ENCODE measurements at regions not wholly inside any gene's neighbourhood (a gene's known extent, or its start where the extent isn't known, plus 50 kb on each side); places are given as distances from the start of the nearest gene placed in this dataset.

GRCh38 chr9:96139592-96140295, 162.2 kb downstream of the HSD17B3 start:
- H3K4me3 ChIP-seq (ENCODE audit: low read depth in 1 of 2, low read length in 2 of 2), result no peak overlapping the region
- no peaks in the 10 kb centered on the region for H3K27me3 ChIP-seq (ENCODE audit: low read depth, low read length)
- no peaks in the 10 kb centered on the region for H3K36me3 ChIP-seq (ENCODE audit: control insufficient read depth in 1 of 2, insufficient read depth in 2 of 2, low read length in 2 of 2)
- H3K4me1 ChIP-seq (ENCODE audit: control insufficient read depth in 1 of 2, insufficient read depth in 2 of 2, low read length in 2 of 2), result peaks cover 19 to 37% of the 10 kb centered on the region in 2 donors
- H3K9me3 ChIP-seq (ENCODE audit: control insufficient read depth in 1 of 2, low read length in 2 of 2), result no peaks in the 10 kb centered on the region
- peak overlapping the region; percentile 31 for H3K27ac ChIP-seq (ENCODE audit: low read length)

GRCh38 chr9:96138616-96139015, 163.4 kb downstream of the HSD17B3 start:
- Histone ChIP-seq H3K27me3 (ENCODE audit: low read depth, low read length) (no peaks in the 10 kb centered on the region), H3K4me3 (ENCODE audit: low read depth in 1 of 2, low read length in 2 of 2) (no peak overlapping the region), H3K4me1 (ENCODE audit: control insufficient read depth in 1 of 2, insufficient read depth in 2 of 2, low read length in 2 of 2) (peaks cover 19 to 37% of the 10 kb centered on the region in 2 donors), H3K36me3 (ENCODE audit: control insufficient read depth in 1 of 2, insufficient read depth in 2 of 2, low read length in 2 of 2) (no peaks in the 10 kb centered on the region), H3K9me3 (ENCODE audit: control insufficient read depth in 1 of 2, low read length in 2 of 2) (no peaks in the 10 kb centered on the region), H3K27ac (ENCODE audit: low read length) (peak overlapping the region; percentile 31)

GRCh38 chr9:96137671-96138429, 164.1 kb downstream of the HSD17B3 start:
- no peaks in the 10 kb centered on the region for H3K27me3 ChIP-seq (ENCODE audit: low read depth, low read length)
- no peaks in the 10 kb centered on the region for H3K36me3 ChIP-seq (ENCODE audit: control insufficient read depth in 1 of 2, insufficient read depth in 2 of 2, low read length in 2 of 2)
- no peaks in the 10 kb centered on the region for H3K9me3 ChIP-seq (ENCODE audit: control insufficient read depth in 1 of 2, low read length in 2 of 2)
- peaks cover 19 to 37% of the 10 kb centered on the region in 2 donors for H3K4me1 ChIP-seq (ENCODE audit: control insufficient read depth in 1 of 2, insufficient read depth in 2 of 2, low read length in 2 of 2)
- peak overlapping the region; percentile 4 to 52 for H3K4me3 ChIP-seq (ENCODE audit: low read depth in 1 of 2, low read length in 2 of 2)
- peak overlapping the region; percentile 87 for H3K27ac ChIP-seq (ENCODE audit: low read length)

GRCh38 chr9:96136992-96137670, 164.8 kb downstream of the HSD17B3 start:
- Histone ChIP-seq H3K27ac (ENCODE audit: low read length) (peak overlapping the region; percentile 87), H3K4me1 (ENCODE audit: control insufficient read depth in 1 of 2, insufficient read depth in 2 of 2, low read length in 2 of 2) (peaks cover 19 to 37% of the 10 kb centered on the region in 2 donors), H3K36me3 (ENCODE audit: control insufficient read depth in 1 of 2, insufficient read depth in 2 of 2, low read length in 2 of 2) (no peaks in the 10 kb centered on the region)

GRCh38 chr9:96135753-96136290, 166.2 kb downstream of the HSD17B3 start:
- Histone ChIP-seq H3K27me3 (ENCODE audit: low read depth, low read length) (no peaks in the 10 kb centered on the region), H3K4me1 (ENCODE audit: control insufficient read depth in 1 of 2, insufficient read depth in 2 of 2, low read length in 2 of 2) (peaks cover 19 to 35% of the 10 kb centered on the region in 2 donors), H3K36me3 (ENCODE audit: control insufficient read depth in 1 of 2, insufficient read depth in 2 of 2, low read length in 2 of 2) (no peaks in the 10 kb centered on the region), H3K27ac (ENCODE audit: low read length) (no peak overlapping the region), H3K4me3 (ENCODE audit: low read depth in 1 of 2, low read length in 2 of 2) (no peak overlapping the region), H3K9me3 (ENCODE audit: control insufficient read depth in 1 of 2, low read length in 2 of 2) (no peaks in the 10 kb centered on the region)

More at GRCh38 chr9:96136992-96137670, 164.8 kb downstream of the HSD17B3 start:
- Histone ChIP-seq H3K4me3 (ENCODE audit: low read depth in 1 of 2, low read length in 2 of 2) (peak overlapping the region; percentile 4 to 52), H3K9me3 (ENCODE audit: control insufficient read depth in 1 of 2, low read length in 2 of 2) (no peaks in the 10 kb centered on the region), H3K27me3 (ENCODE audit: low read depth, low read length) (no peaks in the 10 kb centered on the region)

- H3K4me3 ChIP-seq (ENCODE audit: low read depth in 1 of 2, low read length in 2 of 2), result no peak overlapping the region
- H3K27me3 ChIP-seq (ENCODE audit: low read depth, low read length), result no peaks in the 10 kb centered on the region
- no peaks in the 10 kb centered on the region for H3K36me3 ChIP-seq (ENCODE audit: control insufficient read depth in 1 of 2, insufficient read depth in 2 of 2, low read length in 2 of 2)
- H3K27ac ChIP-seq (ENCODE audit: low read length), result no peak overlapping the region
- no peaks in the 10 kb centered on the region for H3K9me3 ChIP-seq (ENCODE audit: control insufficient read depth in 1 of 2, low read length in 2 of 2)
- H3K4me1 ChIP-seq (ENCODE audit: control insufficient read depth in 1 of 2, insufficient read depth in 2 of 2, low read length in 2 of 2), result peaks cover 19 to 29% of the 10 kb centered on the region in 2 donors
These were observed 166.8 kb downstream of the HSD17B3 start for GRCh38 chr9:96135076-96135752.

- H3K9me3 ChIP-seq (ENCODE audit: control insufficient read depth in 1 of 2, low read length in 2 of 2), result no peaks in the 10 kb centered on the region
- no peak overlapping the region for H3K27ac ChIP-seq (ENCODE audit: low read length)
- H3K4me3 ChIP-seq (ENCODE audit: low read depth in 1 of 2, low read length in 2 of 2), result no peak overlapping the region
- H3K36me3 ChIP-seq (ENCODE audit: control insufficient read depth in 1 of 2, insufficient read depth in 2 of 2, low read length in 2 of 2), result no peaks in the 10 kb centered on the region
- H3K27me3 ChIP-seq (ENCODE audit: low read depth, low read length), result no peaks in the 10 kb centered on the region
- peaks cover 12 to 16% of the 10 kb centered on the region in 2 donors for H3K4me1 ChIP-seq (ENCODE audit: control insufficient read depth in 1 of 2, insufficient read depth in 2 of 2, low read length in 2 of 2)
These were observed 168.5 kb downstream of the HSD17B3 start for GRCh38 chr9:96133321-96134021.

- no peaks in the 10 kb centered on the region for H3K9me3 ChIP-seq (ENCODE audit: control insufficient read depth in 1 of 2, low read length in 2 of 2)
These were observed 170.2 kb downstream of the HSD17B3 start for GRCh38 chr9:96131825-96132224.

GRCh38 chr9:96130970-96131369, 171.0 kb downstream of the HSD17B3 start:
- no peaks in the 10 kb centered on the region for H3K9me3 ChIP-seq (ENCODE audit: control insufficient read depth in 1 of 2, low read length in 2 of 2)
- H3K4me1 ChIP-seq (ENCODE audit: control insufficient read depth in 1 of 2, insufficient read depth in 2 of 2, low read length in 2 of 2), result no peaks in the 10 kb centered on the region
- H3K27ac ChIP-seq (ENCODE audit: low read length), result no peak overlapping the region
- no peaks in the 10 kb centered on the region for H3K27me3 ChIP-seq (ENCODE audit: low read depth, low read length)
- no peak overlapping the region for H3K4me3 ChIP-seq (ENCODE audit: low read depth in 1 of 2, low read length in 2 of 2)
- no peaks in the 10 kb centered on the region for H3K36me3 ChIP-seq (ENCODE audit: control insufficient read depth in 1 of 2, insufficient read depth in 2 of 2, low read length in 2 of 2)

More at GRCh38 chr9:96131825-96132224, 170.2 kb downstream of the HSD17B3 start:
- Histone ChIP-seq H3K36me3 (ENCODE audit: control insufficient read depth in 1 of 2, insufficient read depth in 2 of 2, low read length in 2 of 2) (no peaks in the 10 kb centered on the region), H3K27ac (ENCODE audit: low read length) (no peak overlapping the region), H3K27me3 (ENCODE audit: low read depth, low read length) (no peaks in the 10 kb centered on the region), H3K4me1 (ENCODE audit: control insufficient read depth in 1 of 2, insufficient read depth in 2 of 2, low read length in 2 of 2) (peaks cover 3% of the 10 kb centered on the region in 2 donors), H3K4me3 (ENCODE audit: low read depth in 1 of 2, low read length in 2 of 2) (no peak overlapping the region)

- Histone ChIP-seq H3K4me1 (ENCODE audit: control insufficient read depth in 1 of 2, insufficient read depth in 2 of 2, low read length in 2 of 2) (no peaks in the 10 kb centered on the region), H3K27ac (ENCODE audit: low read length) (no peak overlapping the region), H3K4me3 (ENCODE audit: low read depth in 1 of 2, low read length in 2 of 2) (no peak overlapping the region), H3K27me3 (ENCODE audit: low read depth, low read length) (no peaks in the 10 kb centered on the region), H3K36me3 (ENCODE audit: control insufficient read depth in 1 of 2, insufficient read depth in 2 of 2, low read length in 2 of 2) (no peaks in the 10 kb centered on the region), H3K9me3 (ENCODE audit: control insufficient read depth in 1 of 2, low read length in 2 of 2) (no peaks in the 10 kb centered on the region)
These were observed 172.2 kb downstream of the HSD17B3 start for GRCh38 chr9:96129747-96130146.

All from muscle layer of duodenum (tissue), 2 donors.